Caki2 (cell line): ENCODE measurements at regions not wholly inside any gene's neighbourhood (a gene's known extent, or its start where the extent isn't known, plus 50 kb on each side); places are given as distances from the start of the nearest gene placed in this dataset.
"Not testable (repeated sequence)": the region's sequence is repeated elsewhere in the genome, so short reads cannot be mapped to it uniquely, and the experiment has no call there.

Experiments used
- DNase-seq: peaks from one replicate; pipeline ENCODE4 v3.0.0-alpha.2; 2015; ENCODE audit warnings: low read depth
- in situ Hi-C: cut with HindIII; loops from 2 replicates; pipeline ENCODE4 v1.10.0; 2016; ENCODE audit warnings: low sequenced_read_pairs, low pct_unique_long_range_greater_than_20kb, mixed read lengths

DNA sequence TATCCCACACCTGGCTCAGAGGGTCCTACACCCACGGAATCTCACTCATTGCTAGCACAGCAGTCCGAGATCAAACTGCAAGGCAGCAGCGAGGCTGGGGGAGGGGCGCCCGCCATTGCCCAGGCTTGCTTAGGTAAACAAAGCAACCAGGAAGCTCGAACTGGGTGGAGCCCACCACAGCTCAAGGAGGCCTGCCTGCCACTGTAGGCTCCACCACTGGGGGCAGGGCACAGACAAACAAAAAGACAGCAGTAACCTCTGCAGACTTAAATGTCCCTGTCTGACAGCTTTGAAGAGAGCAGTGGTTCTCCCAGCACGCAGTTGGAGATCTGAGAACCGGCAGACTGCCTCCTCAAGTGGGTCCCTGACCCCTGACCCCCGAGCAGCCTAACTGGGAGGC lies 850.7 kb downstream of the EPHA3 start:
- in situ Hi-C loops: not testable (repeated sequence)

DNA sequence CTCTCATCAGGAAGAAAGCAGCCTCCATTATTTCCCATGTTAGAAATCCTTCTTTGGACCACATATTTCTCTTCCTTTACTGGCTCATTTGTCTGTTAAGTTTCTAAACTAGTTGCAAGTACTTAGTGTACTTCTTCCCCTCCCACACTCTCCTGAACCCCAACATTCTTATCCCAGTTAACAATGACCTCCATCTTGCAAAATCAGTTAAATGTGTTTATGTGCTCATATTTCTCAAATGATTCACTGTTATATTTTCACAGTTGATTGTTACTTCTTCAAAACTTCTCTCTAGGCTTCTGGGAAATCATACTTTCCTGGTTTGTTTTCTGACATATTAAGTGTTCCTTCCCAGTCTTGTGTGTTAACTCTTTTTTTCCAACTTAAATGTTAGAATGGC lies 856.9 kb downstream of the EPHA3 start:
- DNase-seq: no peak
- in situ Hi-C loops: no loop called here

More for the DNA sequence above, 850.7 kb downstream of the EPHA3 start:
- DNase-seq: not testable (repeated sequence)

DNA sequence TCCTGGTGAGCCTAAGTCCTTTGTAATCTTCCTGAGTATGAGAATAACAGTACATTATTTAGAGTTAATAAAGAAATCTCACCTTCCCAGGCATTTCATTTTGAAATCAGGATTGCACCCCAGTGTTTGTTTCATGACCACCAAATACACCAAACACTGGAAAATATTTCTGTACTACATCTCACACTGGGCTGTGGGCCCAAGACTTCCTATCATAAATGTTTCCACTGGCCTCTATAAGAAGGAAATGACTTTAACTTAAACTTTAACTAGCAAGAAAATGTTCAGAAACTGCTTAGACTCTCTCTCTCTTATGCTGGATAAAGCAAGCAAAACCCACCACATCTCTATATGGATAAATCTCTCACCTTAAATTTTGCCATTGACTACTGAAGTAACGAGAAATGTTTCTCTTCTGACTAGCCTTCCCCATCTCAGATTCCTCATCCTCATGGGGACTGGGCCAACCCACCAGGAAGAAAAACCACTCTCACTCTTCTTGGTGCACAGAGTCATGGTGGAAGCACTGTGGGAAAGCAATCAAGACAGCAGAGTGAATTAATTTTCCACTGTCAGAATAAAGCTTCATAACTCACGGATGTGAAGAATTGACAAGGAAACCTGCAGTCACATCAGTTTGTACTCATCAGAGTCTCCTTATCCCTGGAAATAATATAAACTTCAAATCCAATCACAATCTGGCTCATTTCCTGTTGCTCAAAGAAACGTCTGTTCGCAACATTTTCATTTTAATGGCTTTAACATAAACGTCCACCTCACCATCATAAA lies 859.6 kb downstream of the EPHA3 start:
- DNase-seq: no peak
- in situ Hi-C loops: no loop called here

DNA sequence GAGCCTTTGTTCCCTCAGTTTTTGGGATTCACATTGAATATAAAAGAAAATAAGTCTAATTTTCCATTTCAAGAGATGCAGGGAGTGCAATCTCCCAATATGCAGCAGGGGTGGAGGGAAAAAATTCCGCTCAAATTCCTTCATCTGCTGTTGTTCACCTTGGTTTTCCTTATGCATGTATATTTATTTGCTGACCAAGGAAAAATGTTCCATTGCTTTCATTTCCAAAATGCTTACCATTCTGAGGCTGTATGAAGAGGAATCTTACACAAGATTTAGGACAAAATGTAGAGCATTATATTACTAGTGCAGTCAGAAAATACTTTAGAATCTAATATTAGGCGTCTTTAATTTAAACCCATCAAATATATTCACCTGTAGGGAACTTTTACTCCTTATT lies 863.9 kb downstream of the EPHA3 start:
- DNase-seq: no peak

DNA sequence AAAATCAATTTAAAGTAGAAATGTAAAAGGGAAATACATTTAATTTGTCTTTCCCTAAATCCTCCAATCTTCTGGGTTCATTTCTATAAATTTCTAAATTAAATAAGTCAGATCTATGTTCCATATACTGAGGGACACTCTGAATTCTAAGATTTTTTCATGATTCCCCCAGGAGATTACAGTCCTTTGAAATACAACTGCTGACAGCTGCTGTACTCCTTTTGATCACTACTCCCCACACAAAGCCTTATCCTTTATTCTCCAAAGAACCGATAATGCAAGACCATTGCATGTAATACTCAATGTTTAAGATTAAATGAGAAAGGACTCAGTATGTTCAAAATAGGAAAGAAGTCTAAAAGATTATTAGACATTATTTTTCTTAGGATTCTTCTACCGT lies 865.7 kb downstream of the EPHA3 start:
- in situ Hi-C loops: no loop called here
- no peak for DNase-seq

More for the DNA sequence above, 863.9 kb downstream of the EPHA3 start:
- in situ Hi-C loops: no loop called here

DNA sequence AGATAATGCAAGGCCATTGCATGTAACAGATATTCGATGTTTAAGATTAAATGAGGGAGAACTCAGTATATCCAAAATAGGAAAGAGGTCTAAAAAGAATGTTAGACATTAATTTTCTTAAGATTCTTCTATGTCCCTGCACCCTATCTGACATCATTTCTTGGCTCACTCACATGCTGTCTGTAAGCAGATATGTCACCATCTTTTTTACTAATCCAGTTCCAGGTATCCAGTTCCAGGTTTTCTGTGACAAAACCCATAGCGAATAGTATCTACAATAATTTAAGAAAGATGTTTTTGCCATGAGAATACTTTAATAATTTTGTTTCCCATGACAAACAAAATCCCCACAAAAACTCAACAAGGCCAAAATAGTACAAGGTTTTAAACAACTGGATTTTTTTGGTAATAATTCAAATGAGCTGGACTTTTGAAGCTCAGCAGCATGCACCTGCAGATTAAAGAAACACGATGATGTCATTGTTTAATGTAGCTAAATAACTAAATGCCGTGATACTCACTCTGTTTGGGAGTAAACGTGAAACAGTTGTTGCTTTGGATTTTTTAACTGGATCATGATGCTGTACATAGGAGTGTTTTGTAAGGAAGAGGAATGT lies 867.6 kb downstream of the EPHA3 start:
- DNase-seq: no peak
- in situ Hi-C loops: no loop called here

DNA sequence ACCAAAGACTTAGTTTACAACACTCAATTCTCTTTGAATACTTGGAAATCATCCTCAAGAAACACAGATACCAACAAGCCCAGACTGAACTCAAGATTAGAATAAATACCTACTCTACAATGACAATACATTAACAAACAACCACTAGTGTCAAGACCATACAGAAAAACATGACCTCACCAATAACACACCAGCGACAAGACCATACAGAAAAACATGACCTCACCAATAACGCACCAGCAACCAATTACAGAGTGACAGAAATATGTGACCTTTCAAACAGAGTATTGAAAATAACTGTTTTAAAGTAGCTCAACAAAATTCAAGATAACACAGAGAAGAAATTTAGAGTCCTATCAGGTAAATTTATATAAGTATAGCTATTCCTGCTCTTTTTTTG lies 876.0 kb downstream of the EPHA3 start:
- no peak for DNase-seq
- in situ Hi-C loops: no loop called here

DNA sequence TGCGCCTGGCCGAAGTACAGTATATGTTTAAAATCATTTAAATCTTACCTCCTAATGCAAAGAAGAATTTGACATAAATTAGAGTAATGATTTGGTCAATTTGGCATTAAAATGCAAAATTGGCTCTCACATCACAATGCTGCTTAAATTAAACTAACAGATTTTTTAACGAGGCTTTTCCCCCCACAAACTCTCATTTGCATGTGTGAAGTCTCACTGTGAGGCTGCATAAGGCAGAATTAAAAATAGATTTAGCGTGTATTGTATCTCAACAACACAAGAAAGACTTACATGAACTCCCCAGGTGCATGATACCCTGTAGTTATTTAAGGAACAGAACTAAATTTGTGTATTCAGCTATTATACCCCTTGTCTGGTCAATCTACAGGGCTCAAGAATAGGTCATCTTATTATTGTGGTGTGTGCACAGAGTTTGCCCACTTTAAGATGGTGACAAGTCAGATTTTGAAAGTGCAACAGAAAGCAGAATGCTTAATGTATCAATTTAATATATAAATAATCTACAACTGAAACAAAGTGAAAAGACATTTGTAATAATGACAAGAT lies 897.9 kb downstream of the EPHA3 start:
- in situ Hi-C loops: no loop called here
- DNase-seq: no peak

DNA sequence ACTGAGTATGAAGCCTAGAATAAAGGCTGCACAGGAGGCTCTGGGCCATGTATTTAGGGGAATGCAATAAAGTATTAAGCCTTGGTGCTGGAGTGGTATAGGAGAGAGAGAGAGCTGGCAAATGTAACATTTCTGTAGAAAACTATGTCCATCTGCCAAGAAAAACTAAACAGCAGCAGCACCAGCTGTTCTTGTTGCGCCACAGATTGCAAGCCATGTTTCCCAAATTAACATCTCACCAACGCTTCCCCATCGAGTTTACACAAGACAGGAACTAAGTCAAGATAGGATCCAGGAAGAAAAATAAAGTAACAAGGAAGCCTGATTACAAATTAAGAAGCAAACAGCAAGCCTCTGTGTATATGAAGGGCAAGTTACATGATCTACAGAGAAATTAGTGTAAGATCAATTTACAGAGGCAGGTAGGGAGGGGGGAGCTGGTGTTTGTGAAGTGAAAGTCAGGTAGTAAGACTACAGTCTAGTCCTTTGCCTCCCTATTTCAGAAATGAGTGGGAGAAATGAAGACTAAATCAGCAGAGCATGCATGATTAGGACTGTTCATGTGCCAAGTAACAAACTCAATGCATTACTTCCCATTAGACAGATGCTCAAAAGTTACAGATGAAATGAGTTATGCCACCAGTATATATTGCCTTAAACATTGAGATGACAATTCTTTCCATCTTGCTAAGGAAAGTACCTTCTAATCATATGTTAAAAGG lies 900.5 kb downstream of the EPHA3 start:
- in situ Hi-C loops: no loop called here
- no peak for DNase-seq

DNA sequence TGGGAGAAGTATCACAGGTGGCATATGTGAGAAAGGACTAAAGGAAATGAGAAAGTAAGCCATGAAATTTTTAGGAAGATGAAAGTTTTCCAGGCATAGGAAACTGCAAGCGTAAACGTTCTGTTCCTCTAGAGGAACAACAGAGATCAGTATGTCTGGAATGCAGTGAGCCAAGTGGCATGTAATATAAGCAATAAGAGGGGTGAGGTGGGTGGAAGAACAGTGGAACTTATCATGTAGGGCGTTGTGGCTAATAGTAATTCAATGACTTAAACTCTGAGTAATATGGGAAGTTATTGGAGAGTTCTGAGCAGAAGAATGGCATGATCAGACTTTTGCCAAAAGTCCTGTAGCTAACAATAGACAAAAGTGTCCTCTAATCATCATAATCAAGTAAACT lies 902.9 kb downstream of the EPHA3 start:
- in situ Hi-C loops: no loop called here
- DNase-seq: no peak

DNA sequence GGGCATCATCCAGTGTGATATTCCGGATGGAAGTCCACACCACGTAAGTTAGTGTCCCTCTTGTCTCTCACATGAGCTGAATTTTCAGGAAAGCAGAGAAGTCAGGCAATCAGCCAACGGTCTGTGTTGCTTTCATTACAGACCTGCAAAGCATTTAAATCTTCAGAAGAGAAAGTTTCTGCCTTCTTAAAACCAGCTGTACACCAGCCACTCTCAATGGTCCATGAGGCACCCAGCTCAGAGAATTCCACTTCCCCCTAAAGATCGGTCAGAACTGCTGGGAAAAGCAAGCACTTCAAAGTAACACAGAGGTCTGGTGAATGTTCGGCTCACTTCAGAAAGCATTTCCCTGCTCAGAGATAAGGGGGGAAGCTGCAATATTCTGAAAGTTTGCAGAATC lies 903.7 kb downstream of the EPHA3 start:
- no peak for DNase-seq
- in situ Hi-C loops: no loop called here

DNA sequence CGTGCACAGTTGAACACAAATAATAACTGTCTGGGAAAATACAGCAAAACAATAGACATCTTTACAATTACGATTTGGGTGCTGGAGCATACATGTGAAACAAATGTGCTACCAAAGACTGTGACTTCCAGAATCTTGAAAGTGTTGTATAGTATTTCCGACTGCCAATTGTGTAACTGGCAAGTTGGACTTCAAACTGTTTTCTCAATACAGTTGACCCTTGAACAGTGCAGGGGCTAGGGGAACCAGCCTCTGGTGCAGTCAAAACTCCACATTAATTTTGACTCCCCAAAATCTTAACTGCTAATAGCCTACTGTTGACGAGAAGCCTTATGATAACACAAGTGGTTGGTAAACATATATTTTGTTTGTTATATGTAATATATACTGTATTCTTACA lies 904.2 kb downstream of the EPHA3 start:
- in situ Hi-C loops: no loop called here
- no peak for DNase-seq

DNA sequence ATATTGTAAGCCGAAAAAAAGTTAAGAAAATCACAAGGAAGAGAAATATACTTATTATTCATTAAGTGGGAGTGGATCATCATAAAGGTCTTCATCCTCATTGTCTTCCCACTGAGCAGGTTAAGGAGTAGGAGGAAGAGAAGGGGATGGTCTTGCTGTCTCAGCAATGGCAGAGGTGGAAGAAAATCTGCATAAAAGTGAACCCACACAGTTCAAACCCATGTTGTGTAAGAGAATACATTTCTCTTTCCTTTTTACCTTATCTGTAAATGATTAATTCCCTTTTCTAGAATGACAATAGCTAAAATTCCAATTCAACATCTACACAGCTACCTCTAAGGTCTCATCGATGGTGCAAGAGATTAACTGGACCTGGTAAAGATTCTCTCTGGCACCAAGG lies 904.6 kb downstream of the EPHA3 start:
- in situ Hi-C loops: no loop called here

DNA sequence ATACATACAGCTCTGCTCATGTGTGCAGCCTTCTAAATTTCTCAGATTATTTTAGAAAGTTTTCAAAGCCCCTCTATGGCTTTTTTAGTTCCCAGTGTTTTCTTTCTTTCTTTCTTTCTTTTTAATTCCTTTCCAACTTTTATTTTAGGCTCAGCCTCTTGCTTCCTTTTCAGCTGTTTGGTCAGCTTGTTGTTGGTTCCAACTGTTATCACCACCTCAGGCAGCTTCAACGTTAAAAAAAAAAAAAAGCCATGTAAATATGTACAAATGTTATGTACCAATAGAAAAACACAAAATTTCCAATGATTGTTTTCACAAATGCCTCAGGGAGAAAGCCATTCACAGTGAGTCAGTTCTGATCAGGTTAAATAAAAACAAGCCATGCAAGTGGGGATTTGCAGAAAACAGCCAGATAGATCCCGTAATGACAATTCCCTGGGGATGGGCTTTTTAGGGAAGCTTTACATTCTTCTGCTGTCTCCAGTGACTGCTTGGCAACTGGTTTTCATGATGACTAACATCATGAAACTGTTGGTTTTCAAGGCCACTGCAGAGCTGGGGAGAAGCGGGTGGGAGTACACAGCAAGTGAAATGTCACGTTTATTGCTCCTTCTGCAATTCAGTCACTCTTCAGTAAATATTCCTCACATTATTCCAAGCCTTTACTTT lies 908.4 kb downstream of the EPHA3 start:
- no peak for DNase-seq
- in situ Hi-C loops: no loop called here

More for the DNA sequence above, 904.6 kb downstream of the EPHA3 start:
- no peak for DNase-seq

DNA sequence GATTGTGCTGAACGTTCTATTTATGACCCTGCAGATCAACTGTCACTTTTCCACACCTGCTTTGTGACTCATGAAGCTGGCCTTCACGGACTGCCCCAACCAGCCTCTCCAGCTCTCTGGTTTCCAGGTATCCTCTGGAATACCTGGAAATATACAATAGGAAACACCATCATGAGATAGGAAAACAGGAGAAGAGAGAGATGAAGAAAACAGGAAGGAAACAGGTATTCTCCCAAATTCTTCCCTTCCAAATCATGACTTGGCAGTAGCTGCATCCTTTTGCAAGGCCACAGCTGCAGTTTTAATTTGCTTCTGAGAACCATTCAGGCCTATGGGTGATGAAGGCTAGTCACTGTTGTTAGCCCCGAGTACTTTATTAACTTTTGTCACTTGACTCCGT lies 909.1 kb downstream of the EPHA3 start:
- no peak for DNase-seq
- in situ Hi-C loops: no loop called here

DNA sequence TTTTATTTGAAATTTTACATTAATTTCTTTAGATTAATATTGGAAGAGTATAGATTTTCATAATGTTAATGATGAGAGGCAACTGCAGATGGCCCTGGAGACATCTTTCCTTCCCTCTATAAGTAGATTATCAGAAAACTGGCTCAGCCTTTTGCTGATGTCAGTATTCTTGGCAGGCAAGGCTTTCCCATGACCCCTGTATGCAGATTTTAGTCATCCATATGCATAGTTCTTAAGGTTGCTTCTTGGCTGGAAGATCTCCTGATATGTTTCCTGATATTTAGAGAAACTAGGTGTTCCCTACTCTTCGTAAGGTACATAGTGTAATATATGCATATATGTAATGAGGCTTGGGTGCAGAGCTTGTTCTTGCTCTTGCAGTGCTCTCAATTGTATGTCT lies 911.4 kb downstream of the EPHA3 start:
- no peak for DNase-seq
- in situ Hi-C loops: no loop called here

DNA sequence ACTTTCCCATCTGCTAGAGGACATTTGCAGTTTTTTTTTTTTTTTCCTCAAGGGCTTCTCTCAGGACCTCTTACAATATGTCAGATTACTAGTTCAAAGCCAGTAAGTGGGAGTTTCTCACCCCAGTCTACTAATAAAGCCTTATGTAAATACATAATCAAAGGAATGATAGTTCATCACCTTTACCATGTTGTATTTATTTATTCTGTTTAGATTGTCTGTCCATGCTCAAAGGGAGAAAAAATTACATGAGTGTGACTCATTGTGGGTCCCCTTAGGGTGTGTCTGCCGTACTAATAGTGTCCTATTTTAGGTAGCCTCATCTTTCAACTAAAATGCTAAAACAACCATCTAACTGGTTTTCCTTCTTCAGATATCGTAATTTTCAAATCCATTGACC lies 917.6 kb downstream of the EPHA3 start:
- in situ Hi-C loops: no loop called here
- DNase-seq: no peak

DNA sequence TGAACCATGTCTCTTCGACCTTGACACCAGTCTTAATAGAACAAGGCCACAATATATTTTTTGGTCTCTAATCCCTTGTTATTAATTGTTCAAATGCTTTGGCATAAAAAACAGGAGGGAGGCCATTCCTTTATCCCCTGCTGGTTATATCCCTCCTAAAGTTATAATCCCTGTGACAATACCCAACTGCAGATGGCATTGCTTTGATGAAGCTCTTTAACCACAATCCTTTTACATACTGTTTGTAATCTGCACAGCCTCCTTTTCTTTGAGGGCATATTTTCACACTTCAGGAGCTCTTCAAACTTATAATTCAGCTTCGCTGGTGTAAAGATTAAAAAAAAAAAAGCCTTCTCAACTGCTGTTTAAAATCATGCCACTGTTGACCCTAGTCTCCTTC lies 919.0 kb downstream of the EPHA3 start:
- no peak for DNase-seq
- in situ Hi-C loops: no loop called here

DNA sequence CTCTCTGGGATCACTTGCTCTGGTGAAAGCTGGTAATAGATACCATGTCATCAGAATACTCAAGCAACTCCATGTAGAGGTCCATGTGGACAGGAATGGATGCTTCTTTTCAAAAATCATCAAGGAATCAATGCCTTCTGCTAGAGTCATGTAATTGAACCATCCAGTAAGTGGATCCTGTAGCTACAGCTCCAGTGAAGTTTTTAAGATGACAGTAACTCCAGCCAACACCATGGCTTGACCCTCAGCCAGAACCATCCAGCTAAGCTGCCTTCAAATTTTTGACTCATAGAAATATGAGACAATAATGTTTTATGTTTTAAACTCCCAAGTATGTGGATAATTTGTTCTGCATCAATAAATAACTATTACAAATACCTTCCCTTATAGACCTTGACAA lies 923.7 kb downstream of the EPHA3 start:
- DNase-seq: no peak
- in situ Hi-C loops: no loop called here
